GM21390 (cell line): ENCODE measurements at regions not wholly inside any gene's neighbourhood (a gene's known extent, or its start where the extent isn't known, plus 50 kb on each side); places are given as distances from the start of the nearest gene placed in this dataset.

Experiments
- ATAC-seq: cut with Tn5 transposase; IDR thresholded peaks from one replicate; pipeline ENCODE4 v1.9.1; 2021; ENCODE audit not compliant: unreplicated experiment

DNA sequence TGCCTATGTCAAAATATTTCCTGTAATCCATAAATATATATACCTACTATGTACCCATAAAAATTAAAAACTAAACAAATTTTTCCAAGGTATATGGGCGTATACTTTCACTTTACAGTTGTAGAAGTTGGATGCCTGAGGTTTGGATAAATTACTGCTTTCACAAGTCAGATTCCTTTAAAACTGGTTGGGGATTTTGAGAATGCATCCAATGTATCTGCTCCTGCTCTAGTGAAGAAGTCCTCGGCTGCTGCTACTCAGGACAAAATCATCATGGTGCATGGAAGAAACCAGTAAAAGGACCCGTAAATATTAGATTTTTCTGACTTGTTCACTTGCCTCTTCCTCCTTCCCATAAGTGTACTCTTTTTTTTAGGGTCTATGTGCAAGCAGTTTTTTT lies 841.1 kb downstream of the USP25 start:
- no peak for ATAC-seq

DNA sequence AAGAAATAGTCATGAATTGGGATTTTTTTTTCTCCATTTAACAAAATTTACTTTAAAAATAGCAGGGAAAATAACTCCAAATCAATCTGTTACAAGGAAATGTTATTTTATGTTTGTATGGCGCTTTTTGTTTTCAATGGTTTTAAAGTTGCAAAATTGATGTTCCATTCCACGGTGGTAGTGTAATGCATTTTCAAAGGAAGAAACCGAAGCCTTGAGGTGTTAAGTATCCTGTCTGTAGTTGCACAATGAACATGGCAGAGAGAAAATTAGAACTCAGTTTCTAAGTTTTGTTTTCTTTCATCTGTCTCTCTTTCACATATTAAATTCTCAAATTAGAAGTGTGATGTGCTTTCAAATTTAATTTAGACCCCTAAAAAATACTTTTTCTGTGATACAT lies 841.8 kb downstream of the USP25 start:
- ATAC-seq, result no peak

DNA sequence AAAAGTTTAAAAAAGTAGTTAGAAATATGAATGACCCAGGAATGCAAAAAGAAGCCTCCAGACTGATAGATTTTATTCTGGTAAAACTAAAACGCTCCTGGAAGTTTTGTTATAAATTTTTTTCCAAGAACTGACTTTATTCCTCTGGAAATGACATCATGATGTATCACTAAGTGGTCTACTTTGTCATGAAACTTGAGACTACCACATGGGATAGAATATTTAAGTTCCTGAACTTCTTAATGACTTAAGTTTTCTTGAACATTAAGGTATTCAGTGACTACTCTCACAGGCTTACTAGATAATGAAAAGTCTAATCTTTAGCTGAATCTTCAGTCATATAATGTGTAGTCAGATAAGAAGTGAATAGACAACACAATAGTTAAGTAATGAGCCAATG lies 842.2 kb downstream of the USP25 start:
- ATAC-seq, result no peak

DNA sequence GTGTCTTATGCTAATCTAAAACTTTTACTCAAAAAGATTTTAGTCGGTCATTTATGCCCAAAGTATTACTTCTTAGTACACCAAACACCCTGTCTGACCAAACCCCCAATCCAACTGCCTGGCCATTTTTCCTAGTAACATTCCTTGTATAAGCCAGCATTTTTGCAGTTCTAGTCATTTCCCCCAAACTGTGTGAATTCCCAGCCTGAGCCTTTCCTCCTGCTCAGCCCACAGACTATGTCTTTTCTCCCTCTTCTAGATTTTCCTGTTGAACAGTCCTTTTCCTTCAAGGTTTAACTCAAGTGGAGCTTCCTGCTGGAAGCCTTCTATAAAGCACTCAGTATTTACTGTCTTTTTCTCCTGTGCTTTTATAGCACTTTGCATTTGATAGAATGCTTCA lies 843.8 kb downstream of the USP25 start:
- no peak for ATAC-seq

DNA sequence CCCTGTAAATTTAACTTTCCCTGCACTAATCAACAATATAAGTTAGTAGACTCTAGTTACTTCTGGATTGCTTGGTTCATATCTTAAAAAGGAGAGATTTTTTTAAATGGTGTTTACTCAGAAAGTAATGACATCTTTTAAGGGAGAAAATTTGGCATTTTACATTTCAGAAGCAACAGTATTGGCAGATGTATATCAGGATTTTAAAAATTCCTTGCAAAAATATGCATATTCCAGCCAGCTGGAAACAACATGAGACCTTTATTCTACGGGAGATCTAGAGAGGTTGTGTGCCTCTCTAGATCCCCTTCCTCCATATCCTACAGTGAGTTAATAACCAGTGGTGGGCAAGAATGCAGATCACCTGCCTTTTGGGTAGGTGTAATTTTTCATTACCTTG lies 848.2 kb downstream of the USP25 start:
- ATAC-seq, result no peak

DNA sequence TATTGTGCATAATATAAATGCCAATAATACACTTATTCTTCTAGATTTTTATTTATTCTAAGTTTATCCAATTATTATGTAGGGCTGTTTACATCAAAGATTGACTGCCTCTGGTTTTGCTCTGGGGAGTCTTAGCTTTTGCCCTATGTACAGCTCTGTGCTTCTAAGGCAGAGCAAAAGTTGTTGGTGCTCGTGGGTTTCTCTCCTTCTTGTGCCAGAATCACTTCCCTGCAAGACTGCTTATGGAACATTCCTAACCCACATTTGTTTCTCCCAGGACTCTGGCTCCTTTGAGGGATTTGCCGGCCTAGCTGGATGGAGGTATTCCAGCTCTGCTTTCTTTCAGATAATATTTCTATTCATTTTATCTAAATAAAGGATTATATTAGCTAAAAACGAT lies 849.1 kb downstream of the USP25 start:
- no peak for ATAC-seq

DNA sequence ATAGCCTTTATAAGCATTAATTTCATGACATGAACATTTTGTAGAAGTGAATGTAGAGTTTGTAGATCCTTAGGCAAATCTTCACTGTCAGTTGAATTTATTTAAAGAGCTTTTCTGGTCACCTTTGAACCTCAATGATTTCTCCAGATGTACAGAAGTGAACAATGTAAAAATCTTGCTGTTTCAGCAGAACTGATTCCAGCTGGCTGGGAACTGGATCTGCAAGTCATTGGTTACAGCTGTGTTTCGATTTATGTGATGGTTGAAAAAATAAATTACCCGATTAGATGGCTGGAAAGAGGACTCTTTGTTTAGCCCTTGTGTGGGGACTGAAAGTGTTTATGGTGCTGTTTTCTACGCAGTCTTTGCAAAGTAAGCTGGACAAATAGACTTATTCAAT lies 849.8 kb downstream of the USP25 start:
- no peak for ATAC-seq

DNA sequence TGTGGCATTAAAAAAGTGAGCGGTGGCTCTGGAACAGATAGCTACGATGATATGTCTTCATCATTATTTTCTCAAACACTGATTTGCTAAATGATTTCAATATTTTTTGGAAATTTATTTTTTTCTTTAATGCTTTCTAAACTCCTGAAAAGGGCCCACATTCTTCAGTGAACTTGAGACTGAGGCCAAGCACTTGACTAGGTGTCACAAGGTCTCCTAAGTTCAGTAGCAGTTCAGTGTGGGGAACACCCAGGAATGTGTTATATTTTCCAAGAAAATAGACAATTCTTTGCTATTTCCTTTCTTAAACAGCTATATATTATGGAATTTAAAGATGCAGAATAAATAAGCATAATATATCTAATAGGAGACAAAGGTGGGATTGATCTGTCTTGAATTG lies 850.9 kb downstream of the USP25 start:
- ATAC-seq, result no peak

DNA sequence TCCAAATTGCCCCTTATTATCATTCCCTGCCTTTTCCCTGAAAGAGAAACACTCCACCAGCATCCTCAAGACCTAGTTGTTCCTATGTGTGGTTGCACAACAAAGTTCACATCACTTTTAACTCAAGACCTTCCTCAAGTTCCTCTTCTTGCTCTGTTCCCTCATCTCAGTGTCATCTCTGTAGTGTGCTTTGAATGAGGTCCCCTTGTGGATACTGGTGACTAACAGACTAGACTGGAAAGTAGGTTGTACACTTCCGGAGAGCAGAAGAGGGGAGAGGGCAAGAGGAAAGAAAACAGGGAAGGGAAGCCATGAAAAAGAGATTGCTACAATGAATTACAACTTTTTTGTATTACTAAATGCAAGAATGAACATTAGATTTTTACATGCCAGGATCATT lies 853.8 kb downstream of the USP25 start:
- no peak for ATAC-seq

DNA sequence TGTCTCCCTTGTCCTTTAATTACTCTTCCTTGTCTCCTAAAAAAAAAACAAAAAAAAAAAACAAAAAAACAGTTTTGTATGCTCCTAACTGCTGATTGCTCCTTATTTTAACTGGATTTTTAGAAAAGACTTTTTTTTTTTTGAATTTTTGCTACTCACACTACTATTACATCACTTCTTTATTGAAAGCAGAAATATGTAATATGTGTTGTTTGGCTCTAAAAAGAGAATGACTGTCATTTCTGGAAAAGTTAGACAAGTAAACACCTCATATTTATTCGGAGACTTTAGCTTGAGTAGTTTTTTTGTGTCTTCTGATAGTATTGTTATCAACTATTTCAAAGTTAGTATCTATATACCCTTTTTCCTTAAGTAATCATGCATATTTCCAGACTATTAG lies 855.0 kb downstream of the USP25 start:
- no peak for ATAC-seq

DNA sequence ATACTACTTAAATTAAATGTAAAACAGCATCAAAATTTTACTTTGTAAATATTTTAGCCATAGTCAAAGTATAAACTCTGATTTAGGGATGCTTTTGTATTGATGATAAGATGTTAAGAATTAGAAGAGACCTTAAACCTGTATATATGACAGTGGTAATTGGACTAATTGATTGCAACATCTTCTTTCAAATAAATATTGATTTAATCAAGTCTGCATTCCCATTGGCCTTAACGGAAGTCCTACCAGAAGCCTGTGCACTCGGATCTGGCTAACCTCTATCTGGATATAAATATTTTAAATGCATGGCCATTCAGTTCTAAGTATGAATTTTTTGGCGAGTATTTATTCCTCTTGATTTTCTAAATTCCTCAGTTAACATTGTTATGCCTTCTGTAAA lies 856.1 kb downstream of the USP25 start:
- no peak for ATAC-seq

DNA sequence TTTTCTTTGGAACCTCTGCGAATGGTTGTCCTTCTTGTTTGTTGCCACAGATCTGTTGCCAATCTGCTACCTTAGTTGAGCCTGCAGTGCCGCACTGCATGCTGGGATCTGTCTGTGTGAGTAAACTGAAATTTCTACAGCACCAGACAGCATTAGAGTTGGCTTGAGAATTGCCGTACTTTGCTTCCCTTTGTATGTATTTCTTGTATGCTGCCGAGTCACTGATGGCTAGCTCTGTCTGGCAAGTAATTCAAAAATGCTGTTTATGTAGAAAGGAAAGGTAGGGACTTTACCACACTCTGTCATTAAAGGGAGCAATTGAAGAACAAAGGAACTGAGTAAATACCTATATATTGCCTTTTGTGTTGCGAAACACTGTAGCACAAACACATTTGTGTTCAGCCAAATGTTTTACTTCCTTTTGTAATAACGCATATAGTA lies 857.4 kb downstream of the USP25 start:
- no peak for ATAC-seq

DNA sequence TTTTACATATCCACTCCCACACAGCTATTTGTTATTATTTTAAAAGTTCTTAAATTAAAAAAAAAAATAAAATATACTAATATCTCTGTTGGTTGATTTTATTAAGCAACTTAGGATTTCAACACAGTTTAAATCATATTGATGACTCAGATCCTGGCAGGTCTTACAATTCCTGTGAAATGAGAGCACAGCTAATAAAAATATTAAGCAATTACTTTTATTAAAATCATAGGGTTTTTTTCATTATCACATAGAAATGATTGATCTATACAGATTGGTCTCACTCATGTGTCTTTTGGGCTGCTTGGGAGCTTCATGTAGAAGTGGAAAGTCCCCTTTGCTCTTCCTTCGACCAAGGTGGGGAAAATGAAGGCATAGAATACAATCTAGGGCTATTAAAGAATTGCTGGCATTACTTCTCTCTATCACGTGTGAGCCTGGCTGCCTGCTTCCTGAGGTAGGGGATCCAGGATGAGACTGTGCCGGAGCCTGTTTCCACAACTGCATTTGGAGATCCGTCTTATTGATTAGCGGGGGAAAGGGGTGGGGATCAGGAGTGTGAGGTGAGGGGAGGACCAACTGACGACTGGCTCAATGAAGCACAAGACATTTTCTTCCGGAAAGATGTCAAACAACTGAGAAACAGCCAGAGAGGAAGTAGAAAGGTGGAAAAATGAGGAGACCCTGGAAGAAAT lies 858.0 kb downstream of the USP25 start:
- ATAC-seq, result no peak

DNA sequence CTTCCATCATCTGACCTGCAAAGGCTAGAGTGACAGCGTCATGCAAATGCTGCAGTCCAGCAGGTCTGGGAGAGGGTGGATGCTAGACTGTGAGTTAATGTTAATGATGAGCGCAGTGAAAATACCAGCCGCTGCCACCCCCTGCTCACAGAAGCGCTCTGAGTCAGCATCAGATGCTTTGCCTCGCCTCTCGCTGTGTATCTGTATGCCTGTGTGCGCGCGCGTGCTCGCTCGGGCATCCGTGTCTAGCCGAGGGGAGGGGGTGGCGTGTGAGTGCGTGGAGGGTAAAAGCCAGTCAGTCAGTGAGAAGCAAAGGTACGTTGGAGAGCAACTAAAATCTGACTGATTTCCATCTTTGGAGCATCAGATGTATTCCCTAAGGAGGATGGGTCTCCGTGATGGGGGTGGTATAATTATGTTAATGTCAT lies 858.7 kb downstream of the USP25 start:
- no peak for ATAC-seq

DNA sequence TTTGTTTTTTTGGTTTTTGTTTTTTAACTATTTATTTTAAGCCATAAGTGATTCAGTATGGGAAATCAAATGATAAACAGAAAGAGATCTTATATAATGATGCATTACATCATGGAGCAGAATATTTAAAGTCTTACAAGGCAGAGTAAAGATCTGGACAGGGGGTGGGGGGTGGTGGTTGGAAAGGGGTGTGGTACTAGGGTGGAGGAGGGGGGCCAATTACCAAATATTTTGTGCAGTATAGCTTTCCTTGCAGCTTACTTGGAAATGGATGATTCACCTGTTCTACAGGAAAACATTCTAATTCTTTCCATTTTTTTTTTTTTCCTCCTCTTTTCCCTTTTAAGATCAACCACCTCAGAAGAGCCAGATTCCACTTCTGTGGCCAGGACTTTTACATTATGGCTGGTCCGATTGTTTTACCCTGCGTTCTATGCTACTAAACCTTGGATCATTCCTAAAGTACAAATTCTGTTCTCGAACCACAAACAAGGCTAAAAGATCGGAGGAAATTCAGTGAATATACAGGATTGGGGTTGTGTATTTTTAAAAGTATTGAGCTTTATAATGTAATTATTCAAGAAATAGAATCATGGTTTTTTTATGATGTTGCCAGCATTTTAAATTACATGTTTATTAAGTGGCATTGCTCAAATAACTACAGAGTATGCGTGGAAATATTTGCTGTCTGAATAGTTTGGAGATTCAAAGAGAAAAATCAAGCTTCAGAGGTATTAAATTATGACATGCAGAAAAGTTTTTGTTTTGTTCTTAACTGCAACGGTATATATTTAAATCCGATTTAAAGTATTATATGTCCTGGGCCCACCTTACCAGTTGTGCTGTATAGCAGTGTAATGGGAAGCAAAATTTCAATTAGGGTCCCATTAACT lies 859.5 kb downstream of the USP25 start:
- ATAC-seq, result no peak

DNA sequence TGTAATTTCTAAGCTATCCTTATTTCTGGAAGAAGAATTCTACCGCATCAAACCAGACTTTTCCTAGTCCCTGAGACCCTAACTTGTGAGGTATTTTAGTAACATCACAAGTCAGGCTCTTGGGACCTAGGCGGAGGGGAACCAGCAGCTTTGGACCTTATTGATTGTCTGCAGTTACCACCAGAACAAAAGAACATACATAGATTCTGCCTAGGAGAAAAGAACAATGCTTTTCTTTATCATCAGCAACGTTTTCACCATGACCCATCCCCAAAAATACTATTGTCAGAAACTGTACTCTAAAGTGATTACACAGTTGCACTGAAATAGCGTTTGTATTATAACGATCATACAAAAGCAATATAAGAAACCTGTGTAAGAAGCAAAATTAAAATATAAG lies 860.4 kb downstream of the USP25 start:
- no peak for ATAC-seq

DNA sequence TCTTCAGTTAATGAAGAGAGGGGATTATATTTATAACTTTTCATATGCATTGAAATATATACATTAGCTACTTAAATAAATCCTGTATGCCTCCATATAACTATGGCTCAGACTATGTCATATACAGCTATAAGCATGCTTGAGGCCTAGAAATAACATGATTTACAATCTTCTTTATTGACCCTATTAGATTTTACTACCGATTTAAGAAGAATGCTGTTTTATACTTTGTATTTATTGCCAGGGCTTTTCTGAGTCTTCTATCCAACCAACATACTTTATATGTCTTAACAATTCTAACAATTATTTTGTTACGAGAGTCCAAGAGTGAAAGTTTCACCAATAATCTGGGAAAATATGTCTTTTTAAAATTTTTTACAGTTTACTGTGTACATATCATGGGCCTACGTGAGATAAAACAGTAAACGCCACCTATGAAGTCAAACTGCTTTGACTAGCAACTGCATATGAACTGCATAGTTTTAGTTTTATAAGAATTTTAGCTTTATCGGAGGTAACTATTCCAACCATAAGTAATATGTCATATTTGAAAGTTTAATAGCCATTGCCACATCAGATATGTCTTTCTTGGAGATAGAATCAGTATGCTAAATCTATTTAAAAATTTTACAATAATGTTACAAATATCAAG lies 861.0 kb downstream of the USP25 start:
- no peak for ATAC-seq

DNA sequence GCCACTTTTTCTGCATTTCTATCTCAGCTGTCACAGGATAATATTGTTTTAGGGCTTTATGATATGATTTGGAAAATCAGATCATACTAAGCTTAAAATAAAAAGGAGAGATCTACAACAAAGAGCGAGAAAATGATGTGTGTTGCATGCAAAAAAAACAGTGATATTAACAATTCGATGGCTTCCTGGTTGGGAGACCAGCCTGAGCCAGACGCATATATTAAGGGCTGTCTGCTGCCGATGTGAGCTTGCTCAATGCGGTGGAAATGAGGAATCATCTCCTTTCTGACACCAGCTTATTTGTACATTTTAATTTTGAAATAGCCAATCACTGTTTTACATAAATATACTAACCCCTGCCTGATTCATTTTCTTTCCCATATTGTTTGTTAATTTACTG lies 862.6 kb downstream of the USP25 start:
- no peak for ATAC-seq

DNA sequence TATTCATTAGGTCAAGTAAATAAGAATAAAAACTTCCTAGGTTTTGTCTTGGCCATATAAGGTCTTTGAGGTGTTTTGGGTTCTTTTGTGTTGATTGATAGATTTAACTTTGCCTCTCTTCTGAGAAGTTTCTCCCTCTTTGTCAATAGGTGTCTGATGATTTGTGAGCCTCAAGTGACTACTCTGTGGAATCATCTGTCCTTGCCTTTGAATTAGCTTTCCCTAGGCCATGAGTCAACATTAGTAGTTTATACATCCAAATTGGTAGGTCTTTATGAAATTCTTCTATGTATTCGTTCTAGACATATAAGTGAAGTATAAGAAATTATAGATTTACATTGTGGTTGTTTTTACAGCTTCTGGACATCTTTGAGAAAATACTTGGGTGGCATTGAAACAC lies 864.4 kb downstream of the USP25 start:
- no peak for ATAC-seq

DNA sequence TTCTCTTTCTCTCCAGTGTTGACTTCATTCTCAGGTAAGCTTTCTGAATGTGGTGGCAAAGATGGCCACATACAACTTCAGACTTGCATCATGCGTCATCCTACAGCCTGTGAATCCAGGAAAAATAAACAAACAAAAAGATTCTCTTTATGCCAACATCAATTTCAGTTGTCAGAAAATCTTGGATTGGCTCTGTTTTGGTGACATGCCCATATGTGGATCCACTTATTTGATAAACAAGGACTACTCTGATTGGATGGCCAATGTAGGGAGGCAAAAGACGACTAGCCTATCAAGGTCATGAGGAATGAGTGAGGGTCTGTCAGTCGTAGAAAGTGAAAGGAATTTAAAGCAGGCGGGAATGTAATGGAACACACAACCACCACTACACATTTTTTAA lies 866.6 kb downstream of the USP25 start:
- no peak for ATAC-seq

DNA sequence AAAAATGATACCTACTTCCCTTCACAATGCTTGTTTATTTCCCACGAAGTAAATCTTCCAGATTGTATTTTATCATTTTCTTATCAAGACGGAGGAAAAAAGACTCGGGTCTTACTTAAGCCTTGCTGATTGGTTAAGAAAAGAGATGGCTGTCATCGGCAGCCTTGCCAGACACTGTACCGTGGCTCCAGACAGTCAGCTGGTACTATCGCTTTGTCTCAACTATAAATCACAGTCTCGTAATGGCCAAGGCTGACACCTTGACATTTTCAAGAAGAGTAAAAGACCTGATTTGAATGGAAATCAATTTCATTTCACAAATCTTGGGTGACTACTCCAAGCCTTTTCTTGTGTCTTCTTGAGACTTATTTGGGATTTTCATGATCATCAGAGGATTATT lies 868.0 kb downstream of the USP25 start:
- no peak for ATAC-seq

DNA sequence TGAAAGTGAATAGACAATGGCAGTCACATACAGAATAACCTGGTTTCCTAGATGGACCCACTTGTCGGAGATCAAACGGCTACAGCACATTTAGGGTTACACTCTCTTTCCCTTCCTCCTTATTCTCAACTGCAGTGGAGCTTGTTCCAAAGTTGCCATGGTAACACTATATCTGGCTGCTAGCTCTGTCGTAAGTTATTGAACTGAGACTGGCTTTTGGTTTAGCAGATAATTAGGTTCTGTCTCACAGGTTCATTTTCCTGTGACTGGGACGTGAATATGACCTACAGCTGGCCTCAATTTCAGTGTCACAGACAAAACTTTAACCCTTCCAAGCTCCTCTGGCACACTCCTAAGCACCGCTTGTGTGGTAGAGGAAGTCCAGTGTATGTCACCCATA lies 875.8 kb downstream of the USP25 start:
- no peak for ATAC-seq
